B cell (primary cell): ENCODE measurements at regions not wholly inside any gene's neighbourhood (a gene's known extent, or its start where the extent isn't known, plus 50 kb on each side); places are given as distances from the start of the nearest gene placed in this dataset.

Experiments used
- ATAC-seq: fragments of 200-7000 bp; cut with Tn5 transposase; one replicate; pipeline ENCODE4 v1.10.0; 2021; ENCODE audit warnings: low read depth, mild to moderate bottlenecking, moderate number of reproducible peaks, moderate library complexity
- CTCF ChIA-PET: fragments of 350-600 bp; sonication (Branson Sonifier 250); formaldehyde crosslinking; loops from one replicate; lab custom pipeline; 2021; ENCODE audit warnings: antibody characterized with exemption, inconsistent platforms; lab: Charles Lee
- POLR2A ChIA-PET: fragments of 350-600 bp; sonication (Branson Sonifier 250); formaldehyde crosslinking; loops from one replicate; lab custom pipeline; 2021; ENCODE audit warnings: antibody characterized with exemption; lab: Charles Lee
- DNase-seq: peaks from one replicate; pipeline ENCODE4 v3.0.0; 2013
- H2AFZ ChIP-seq: 2 replicates; pipeline ENCODE4 v1.6.1; 2012; ENCODE audit warnings: mild to moderate bottlenecking, low read depth, low read length; ENCODE audit not compliant: insufficient read depth, poor library complexity, severe bottlenecking
- H3K27ac ChIP-seq, 2 donors: 1 replicate in 1 of 2; 2 replicates in 1 of 2; pipeline ENCODE4 v1.5.1; 2012 to 2013; ENCODE audit warnings: low read length in 2 of 2, mild to moderate bottlenecking in 2 of 2, moderate library complexity in 1 of 2
- H3K27me3 ChIP-seq, 4 experiments: fragments of 200-600 bp in 1 of 4; sonication (generic) in 1 of 4; replicated peaks in 1 of 4; 1 replicate in 2 of 4; 2 replicates in 2 of 4; pipeline versions ENCODE4 v1.6.1 to v1.7.0; 2013 to 2016; ENCODE audit warnings: low read length in 3 of 4, mild to moderate bottlenecking in 2 of 4, mixed read lengths in 1 of 4, moderate library complexity in 1 of 4; ENCODE audit not compliant: insufficient read depth in 4 of 4, control insufficient read depth in 3 of 4; ENCODE audit errors: control extremely low read depth in 1 of 4
- H3K36me3 ChIP-seq, 2 experiments: replicated peaks in 1 of 2; 1 replicate in 1 of 2; 2 replicates in 1 of 2; pipeline versions ENCODE4 v1.6.1 to v1.7.1; 2013; ENCODE audit warnings: low read length in 1 of 2; ENCODE audit not compliant: insufficient read depth in 2 of 2, control insufficient read depth in 1 of 2; ENCODE audit errors: control extremely low read depth in 1 of 2, extremely low read depth in 1 of 2
- H3K4me1 ChIP-seq, 2 donors: fragments of 200-600 bp in 1 of 2; sonication (generic) in 1 of 2; 1 replicate in 1 of 2; 2 replicates in 1 of 2; pipeline versions ENCODE4 v1.5.1 to v1.6.1; 2013 to 2017; ENCODE audit warnings: low read length in 2 of 2; ENCODE audit not compliant: control insufficient read depth in 2 of 2, insufficient read depth in 2 of 2
- H3K4me2 ChIP-seq: replicated peaks from 2 replicates; pipeline ENCODE3; 2012; ENCODE audit warnings: mild to moderate bottlenecking, low read depth, low read length; ENCODE audit not compliant: poor library complexity, severe bottlenecking
- H3K4me3 ChIP-seq, 5 experiments: fragments of 200-600 bp in 1 of 5; sonication (generic) in 1 of 5; 1 replicate in 3 of 5; 2 replicates in 2 of 5; pipeline versions ENCODE4 v1.5.1 to v1.7.0; 2011 to 2016; ENCODE audit warnings: low read length in 4 of 5, mild to moderate bottlenecking in 4 of 5, low read depth in 2 of 5, control low read depth in 1 of 5, moderate library complexity in 1 of 5; ENCODE audit not compliant: insufficient read depth in 1 of 5; ENCODE audit errors: control extremely low read depth in 1 of 5, extremely low read depth in 1 of 5
- H3K79me2 ChIP-seq: fragments of 200-600 bp; sonication (generic); one replicate; pipeline ENCODE4 v1.6.0; 2016; ENCODE audit warnings: low read length; ENCODE audit not compliant: control insufficient read depth, insufficient read depth
- H3K9ac ChIP-seq: fragments of 200-600 bp; sonication (generic); 2 replicates; pipeline ENCODE4 v1.6.1; 2017; ENCODE audit warnings: mild to moderate bottlenecking, low read length, moderate library complexity
- H3K9me3 ChIP-seq, 3 donors: one replicate each; pipeline versions ENCODE4 v1.6.1 to v1.7.1; 2013; ENCODE audit warnings: low read length in 2 of 3; ENCODE audit not compliant: control insufficient read depth in 2 of 3, insufficient read depth in 1 of 3; ENCODE audit errors: control extremely low read depth in 1 of 3
- H4K20me1 ChIP-seq: 2 replicates; pipeline ENCODE4 v1.6.0; 2012; ENCODE audit warnings: mild to moderate bottlenecking, low read length; ENCODE audit not compliant: insufficient read depth, control insufficient read depth, poor library complexity, severe bottlenecking
- H3K27ac Mint-ChIP-seq: one replicate; pipeline ENCODE4 v1.8.0; 2021; ENCODE audit warnings: mixed read lengths
- H3K27me3 Mint-ChIP-seq: one replicate; pipeline ENCODE4 v1.8.0; 2021; ENCODE audit warnings: mixed read lengths
- H3K4me1 Mint-ChIP-seq: one replicate; pipeline ENCODE4 v1.8.0; 2021; ENCODE audit warnings: mixed read lengths
- H3K4me3 Mint-ChIP-seq: one replicate; pipeline ENCODE4 v1.8.0; 2021; ENCODE audit warnings: mixed read lengths
- H3K9me3 Mint-ChIP-seq: one replicate; pipeline ENCODE4 v1.8.0; 2022; ENCODE audit warnings: mixed read lengths; ENCODE audit not compliant: insufficient read depth
- CTCF ChIP-seq: fragments of 200-600 bp; IDR thresholded peaks from one replicate; pipeline ENCODE4 v1.8.0; 2022; ENCODE audit warnings: antibody characterized with exemption, mild to moderate bottlenecking
- EZH2 ChIP-seq: IDR thresholded peaks from 2 replicates; pipeline ENCODE4 v1.6.1; 2012; ENCODE audit warnings: borderline replicate concordance, low read depth, mild to moderate bottlenecking, moderate library complexity, low read length; ENCODE audit not compliant: insufficient read depth, poor library complexity, severe bottlenecking
- WGBS: methylation state at CpG from one replicate; pipeline ENCODE4 v1.1.5; 2013; ENCODE audit warnings: missing lambda C conversion rate; ENCODE audit not compliant: insufficient coverage; 5-methylcytosine and 5-hydroxymethylcytosine counted together
- intact Hi-C: fragments of 100-400 bp; cut with micrococcal nuclease; formaldehyde crosslinking; loops from one replicate; pipeline ENCODE4 v1.10.0; 2022

GRCh38 chr13:60852886-60853285 lies 455.9 kb downstream of the TDRD3 start:
- no peaks in the 10 kb centered on the region for H3K4me1 Mint-ChIP-seq
- intact Hi-C loops = no loop called here
- no peaks in the 10 kb centered on the region for H4K20me1 ChIP-seq
- H3K27me3 ChIP-seq = no peaks in the 10 kb centered on the region
- DNase-seq (no peak), ATAC-seq (no peak)
- peaks cover 8% of the 10 kb centered on the region for H3K9me3 Mint-ChIP-seq
- ChIA-PET CTCF (no interaction called here), POLR2A (no interaction called here)
- no peak overlapping the region for H3K4me2 ChIP-seq
- no peak overlapping the region for H3K9ac ChIP-seq
- H3K27ac Mint-ChIP-seq = no peak overlapping the region
- no peak overlapping the region for H3K4me3 Mint-ChIP-seq
- H3K9me3 ChIP-seq = peaks cover 0 to 8% (median 1%) of the 10 kb centered on the region in 3 donors
- no peaks in the 10 kb centered on the region for H3K27me3 Mint-ChIP-seq
- H3K4me1 ChIP-seq = no peaks in the 10 kb centered on the region
- no peak overlapping the region for H3K27ac ChIP-seq
- H3K36me3 ChIP-seq = no peaks in the 10 kb centered on the region
- WGBS = 91% methylated on average over 3 of the region's 4 CpGs
- TF ChIP-seq EZH2 (no peak), CTCF (no peak)
- H2AFZ ChIP-seq = no peak overlapping the region
- no peak overlapping the region for H3K4me3 ChIP-seq
- H3K79me2 ChIP-seq = no peaks in the 10 kb centered on the region

GRCh38 chr13:60851378-60851777 lies 454.4 kb downstream of the TDRD3 start:
- no peak overlapping the region for H3K4me2 ChIP-seq
- ATAC-seq = no peak
- no peaks in the 10 kb centered on the region for H3K4me1 Mint-ChIP-seq
- no peak overlapping the region for H3K4me3 ChIP-seq
- H2AFZ ChIP-seq = no peak overlapping the region
- H3K27ac ChIP-seq = no peak overlapping the region
- intact Hi-C loops = no loop called here
- H3K79me2 ChIP-seq = no peaks in the 10 kb centered on the region
- no peaks in the 10 kb centered on the region for H4K20me1 ChIP-seq
- peaks cover 2 to 8% (median 7%) of the 10 kb centered on the region in 3 donors for H3K9me3 ChIP-seq
- no peaks in the 10 kb centered on the region for H3K36me3 ChIP-seq
- peaks cover 8% of the 10 kb centered on the region for H3K9me3 Mint-ChIP-seq
- no peaks in the 10 kb centered on the region for H3K27me3 Mint-ChIP-seq
- no peak overlapping the region for H3K27ac Mint-ChIP-seq
- no peaks in the 10 kb centered on the region for H3K27me3 ChIP-seq
- POLR2A ChIA-PET = no interaction called here
- no peaks in the 10 kb centered on the region for H3K4me1 ChIP-seq
- H3K4me3 Mint-ChIP-seq = no peak overlapping the region
- DNase-seq = no peak
- CTCF ChIA-PET = no interaction called here
- TF ChIP-seq CTCF = no peak
- TF ChIP-seq EZH2 = no peak
- H3K9ac ChIP-seq = no peak overlapping the region
